ENCODE measurements at regions not wholly inside any gene's neighbourhood (a gene's known extent, or its start where the extent isn't known, plus 50 kb on each side); places are given as distances from the start of the nearest gene placed in this dataset.
"Not testable (repeated sequence)": the region's sequence is repeated elsewhere in the genome, so short reads cannot be mapped to it uniquely, and the experiment has no call there.

GRCh38 chr12:114616081-114616480 lies 67.9 kb downstream of the TBX3 start:
- no peak for DNase-seq

DNA sequence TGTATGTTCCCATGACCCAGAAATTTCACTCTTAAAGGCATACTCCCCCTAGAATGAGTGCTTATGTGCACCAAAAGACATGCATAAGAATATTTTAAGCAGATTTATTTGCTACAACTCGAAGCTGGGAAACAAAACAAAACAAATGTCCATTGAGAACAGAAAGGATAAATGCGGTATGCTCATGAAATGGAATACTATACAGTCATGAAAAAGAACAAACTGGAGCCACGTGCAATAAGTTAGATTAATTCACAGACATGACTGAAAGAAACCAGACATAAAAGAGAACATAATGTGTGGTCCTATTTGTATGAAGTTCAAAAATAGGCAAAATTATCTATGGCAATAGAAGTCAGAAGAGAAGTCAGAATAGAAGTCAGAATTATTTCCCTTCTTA lies 69.9 kb downstream of the TBX3 start:
- no peak for DNase-seq

GRCh38 chr12:114612062-114612461 lies 71.9 kb downstream of the TBX3 start:
- no peak for DNase-seq

GRCh38 chr12:114611145-114612018 lies 72.6 kb downstream of the TBX3 start:
- no peak for DNase-seq

- no peak for DNase-seq
Measured at GRCh38 chr12:114608509-114608908, 75.5 kb downstream of the TBX3 start.

DNA sequence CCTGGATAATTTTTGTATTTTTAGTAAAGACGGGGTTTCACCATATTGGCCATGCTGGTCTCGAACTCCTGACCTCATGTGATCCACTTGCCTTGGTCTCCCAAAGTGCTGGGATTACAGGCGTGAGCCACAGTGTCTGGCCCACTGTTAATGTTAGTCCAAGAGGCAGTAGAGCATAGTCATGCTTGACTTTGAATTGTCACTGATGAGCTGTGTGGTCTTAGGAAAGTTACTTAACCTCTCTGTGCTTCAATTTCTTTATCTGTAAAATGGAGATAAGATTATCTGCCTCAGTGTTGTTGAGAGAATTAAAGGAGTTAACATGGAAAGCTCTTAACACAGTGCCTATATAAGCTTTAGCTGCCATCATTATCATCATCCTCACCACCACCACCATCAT lies 78.1 kb downstream of the TBX3 start:
- DNase-seq = no peak

DNA sequence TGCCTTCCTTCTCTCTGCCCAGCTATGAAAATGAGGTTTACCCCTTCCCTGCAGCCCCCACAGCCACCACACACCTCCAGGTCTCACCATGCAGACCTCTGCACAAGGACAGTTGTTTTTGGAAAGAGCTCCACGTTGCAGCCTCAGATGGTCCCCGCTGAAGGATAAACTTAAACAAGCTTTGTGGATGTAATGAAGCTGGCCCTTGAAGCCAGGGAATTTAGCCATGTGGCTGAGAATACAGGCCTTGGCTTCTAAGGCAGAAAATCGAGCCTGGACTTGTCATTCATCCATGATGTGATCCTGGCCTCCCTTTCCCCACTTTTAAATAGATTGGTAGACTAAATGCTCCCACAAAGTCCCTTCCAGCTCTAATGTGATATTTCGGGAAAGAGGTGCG lies 79.4 kb downstream of the TBX3 start:
- no peak for DNase-seq

DNA sequence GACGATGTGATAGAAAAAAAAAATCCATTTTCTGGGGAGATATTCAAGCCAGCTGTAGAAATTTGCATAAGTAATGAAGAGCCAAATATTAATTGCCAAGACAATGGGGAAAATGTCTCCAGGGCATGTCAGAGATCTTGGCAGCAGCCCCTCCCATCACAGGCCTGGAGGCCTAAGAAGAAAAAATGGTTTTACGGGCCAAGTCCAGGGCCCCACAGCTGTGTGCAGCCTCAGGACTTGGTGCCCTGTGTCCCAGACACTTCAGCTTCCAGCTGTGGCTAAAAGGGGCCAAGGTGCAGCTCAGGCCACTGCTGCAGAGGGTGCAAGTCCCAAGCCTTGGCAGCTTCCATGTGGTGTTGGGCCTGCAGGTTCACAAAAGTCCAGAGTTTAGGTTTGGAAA lies 83.4 kb downstream of the TBX3 start:
- DNase-seq = not testable (repeated sequence)

- no peak for DNase-seq
Measured at GRCh38 chr12:114598111-114598510, 85.9 kb downstream of the TBX3 start.

DNA sequence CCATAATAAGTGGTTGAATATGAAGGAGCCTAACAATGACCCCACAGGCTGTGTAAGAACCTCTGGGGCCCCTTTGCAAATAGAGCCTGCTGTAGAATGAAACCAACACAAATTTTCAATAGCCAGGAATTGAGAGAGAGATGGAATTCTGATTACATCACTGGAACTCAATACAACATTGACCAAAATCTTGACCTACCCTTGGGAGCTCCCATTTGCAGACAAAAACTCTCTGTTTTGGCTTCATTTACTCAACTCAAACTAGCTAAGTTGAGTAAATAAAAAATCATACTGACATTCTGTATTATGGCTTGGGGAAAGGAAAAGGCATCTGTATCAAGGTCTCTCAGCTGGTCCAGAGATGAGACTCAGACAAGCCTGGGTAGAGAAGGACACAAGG lies 91.0 kb downstream of the TBX3 start:
- no peak for DNase-seq

DNA sequence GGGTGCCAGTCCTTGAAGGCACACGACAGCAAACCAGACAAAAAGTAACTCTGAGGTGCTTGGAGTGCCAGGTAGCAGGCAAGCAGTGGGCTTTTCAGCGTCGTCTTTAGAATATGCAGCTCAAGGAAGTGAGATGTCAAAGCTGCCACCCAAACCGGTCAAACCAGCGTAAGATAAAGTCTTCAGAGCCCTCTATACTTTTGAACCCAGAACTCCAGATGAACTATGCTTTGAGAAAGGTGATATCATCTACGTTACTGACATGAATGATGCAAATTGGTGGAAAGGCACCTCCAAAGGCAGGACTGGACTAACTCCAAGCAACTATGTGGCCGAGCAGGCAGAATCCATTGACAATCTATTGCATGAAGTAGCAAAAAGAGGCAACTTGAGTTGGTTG lies 95.9 kb downstream of the TBX3 start:
- DNase-seq = no peak

GRCh38 chr12:114580306-114580705 lies 103.7 kb downstream of the TBX3 start:
- no peak for DNase-seq

GRCh38 chr12:114579389-114579788 lies 104.6 kb downstream of the TBX3 start:
- no peak for DNase-seq

DNA sequence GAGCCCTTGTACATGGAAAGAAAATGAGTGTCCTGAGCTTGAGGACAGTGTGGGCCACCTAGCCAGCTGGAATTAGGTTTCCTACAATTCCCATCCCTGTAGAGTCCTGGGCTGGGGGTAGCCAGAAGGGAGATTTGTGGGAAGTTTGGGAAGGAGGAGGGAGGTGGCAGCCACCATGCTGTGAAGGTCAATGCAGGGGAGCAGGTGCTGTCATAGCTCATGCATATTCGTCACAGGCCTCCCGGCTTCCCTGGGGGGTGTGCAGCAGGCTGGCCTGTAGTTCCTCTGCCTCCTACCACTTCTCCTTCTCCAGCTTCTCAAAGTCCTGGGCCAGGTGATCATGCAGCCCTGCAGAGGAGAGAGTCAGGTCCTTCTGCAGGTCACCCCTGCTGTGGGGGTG lies 121.3 kb downstream of the TBX3 start:
- no peak for DNase-seq

- DNase-seq = no peak
Measured at GRCh38 chr12:114555451-114555850, 128.5 kb downstream of the TBX3 start.

GRCh38 chr12:114547636-114548035 lies 136.3 kb downstream of the TBX3 start:
- no peak for DNase-seq

DNA sequence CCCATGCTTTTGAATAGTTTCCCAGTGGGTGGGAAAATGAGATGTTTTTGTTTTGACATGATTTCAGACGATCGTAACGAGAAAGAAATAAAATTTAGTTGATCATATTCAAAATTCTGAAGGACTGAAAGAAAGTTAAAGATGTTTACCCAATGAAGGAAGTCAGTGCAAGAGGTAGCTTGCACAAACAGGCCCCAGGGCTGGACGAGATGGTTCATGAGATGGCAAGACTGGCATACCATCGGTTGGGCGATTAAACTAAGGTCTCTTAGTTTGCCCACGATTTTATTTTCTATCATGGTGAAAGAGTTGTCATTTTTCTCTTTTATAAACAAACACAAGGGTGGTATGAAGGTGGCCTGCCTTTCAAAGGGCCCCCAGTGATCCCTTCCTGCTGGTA lies 124.5 kb upstream of the TBX5 start:
- DNase-seq = no peak

- DNase-seq = no peak
Measured at GRCh38 chr12:114529966-114530365, 124.0 kb upstream of the TBX5 start.

DNA sequence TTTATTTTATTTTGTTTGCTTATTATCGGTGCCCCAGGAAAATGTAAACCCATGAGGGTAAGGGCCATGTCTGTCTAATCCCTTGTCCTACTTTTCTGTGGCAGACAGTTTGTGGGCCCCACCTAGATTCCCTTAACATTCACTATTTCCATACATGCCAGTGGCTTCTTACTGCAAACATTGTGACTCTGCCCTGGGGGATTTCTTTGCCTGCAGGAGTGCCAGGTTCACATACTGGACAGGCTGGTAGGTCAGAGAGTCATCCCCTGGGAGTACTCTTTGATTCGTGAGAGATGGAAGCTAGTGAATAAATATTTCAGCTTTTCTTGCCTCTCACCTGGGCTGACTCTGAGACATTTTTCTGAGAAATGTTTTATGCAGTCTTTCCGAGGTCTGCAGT lies 122.8 kb upstream of the TBX5 start:
- no peak for DNase-seq

DNA sequence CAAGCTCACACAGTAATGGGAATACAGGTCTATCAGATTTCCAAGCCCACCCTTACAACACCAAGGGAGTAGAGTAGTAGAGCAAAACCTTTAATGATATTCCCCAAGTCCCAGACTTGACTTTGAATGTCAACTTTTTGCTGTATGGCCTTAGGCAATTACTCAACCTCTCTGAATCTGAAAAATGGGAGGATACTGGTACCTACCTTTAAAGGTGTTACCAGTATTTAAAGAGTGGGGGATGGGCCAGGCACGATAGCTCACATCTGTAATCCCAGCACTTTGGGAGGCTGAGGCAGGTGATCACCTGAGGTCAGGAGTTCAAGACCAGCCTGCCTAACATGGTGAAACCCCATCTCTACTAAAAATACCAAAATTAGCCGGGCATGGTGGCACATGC lies 115.2 kb upstream of the TBX5 start:
- DNase-seq = not testable (repeated sequence)

DNA sequence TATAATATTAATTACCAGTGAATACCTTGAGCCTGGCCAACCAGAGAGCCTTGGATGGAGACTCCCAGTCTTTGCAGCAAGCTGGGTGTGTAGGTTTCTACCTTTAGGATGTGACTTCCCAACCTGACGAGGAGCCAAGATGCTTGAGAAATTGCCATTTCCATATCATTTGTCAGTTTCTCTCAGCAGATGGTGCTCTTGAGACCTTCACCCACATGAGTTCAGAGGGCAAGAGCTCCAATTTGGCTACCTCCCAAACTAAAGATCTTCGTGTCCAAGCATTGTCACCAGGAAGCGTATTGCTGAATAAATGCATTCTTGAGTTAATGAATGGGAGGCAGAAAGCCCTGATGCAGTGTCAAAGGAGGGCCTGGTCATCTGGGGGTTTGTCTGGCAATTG lies 106.4 kb upstream of the TBX5 start:
- DNase-seq = no peak

DNA sequence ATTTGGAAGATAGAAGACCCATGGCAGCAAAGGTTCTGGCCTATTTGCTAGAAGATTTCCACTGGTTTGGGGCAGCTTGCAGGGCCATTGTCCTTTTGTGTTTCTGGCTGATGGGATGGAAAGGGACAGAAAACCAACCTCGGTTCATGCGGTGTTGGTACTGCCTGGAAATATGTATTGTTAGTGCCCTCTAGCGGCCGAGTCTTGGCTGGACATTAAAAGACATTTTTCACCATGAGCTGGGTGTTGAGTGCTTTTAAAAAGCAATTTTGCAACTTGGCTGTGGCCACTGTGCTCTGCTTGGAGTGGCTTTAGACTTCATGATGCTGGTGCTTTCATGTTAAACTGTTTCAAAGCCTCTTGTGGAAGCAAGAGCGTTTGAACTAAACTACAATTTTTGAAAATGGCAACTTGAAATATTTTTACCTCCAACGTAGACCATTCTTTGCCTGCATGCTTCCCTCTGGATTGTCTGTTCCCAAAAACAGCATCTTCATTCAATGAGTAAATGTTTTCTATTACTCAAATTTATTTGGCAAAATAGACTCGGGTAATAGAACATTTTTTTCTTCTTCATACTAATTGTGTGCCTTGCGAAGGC lies 102.7 kb upstream of the TBX5 start:
- peak; percentile 63 to 71 for DNase-seq

GRCh38 chr12:114506651-114507050 lies 100.7 kb upstream of the TBX5 start:
- no peak for DNase-seq

DNA sequence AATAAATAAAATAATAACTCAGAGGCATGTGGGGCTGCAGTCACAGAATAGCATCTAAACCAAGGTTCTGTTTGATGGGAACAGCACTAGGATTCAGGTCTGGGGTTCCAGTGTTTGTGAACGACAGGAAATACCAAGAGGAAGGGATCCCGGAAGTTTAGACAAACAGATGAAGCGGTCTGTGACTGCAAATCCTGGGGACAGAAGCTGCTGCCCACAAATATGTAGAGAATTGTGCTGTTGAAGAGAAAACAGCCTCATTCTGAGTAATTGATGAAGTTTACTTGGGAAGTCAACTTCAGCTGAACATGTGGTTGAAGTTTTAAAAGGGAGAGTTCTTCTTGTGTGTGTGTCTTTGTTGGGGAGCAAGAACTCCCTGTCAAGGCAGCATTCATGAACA lies 98.4 kb upstream of the TBX5 start:
- DNase-seq = no peak

GRCh38 chr12:114501474-114501807 lies 95.5 kb upstream of the TBX5 start:
- DNase-seq = no peak
